ENCODE measurements at regions not wholly inside any gene's neighbourhood (a gene's known extent, or its start where the extent isn't known, plus 50 kb on each side); places are given as distances from the start of the nearest gene placed in this dataset.

GRCh38 chr10:34957531-34957930, 132.6 kb downstream of the CUL2 start:
- no peak for TF ChIP-seq GATA2 (IDR thresholded peaks at IDR 0.05; ENCODE audit: low read depth, low read length)
- no peak for TF ChIP-seq GATA3 (IDR thresholded peaks at IDR 0.05; ENCODE audit: low read depth, low read length)

DNA sequence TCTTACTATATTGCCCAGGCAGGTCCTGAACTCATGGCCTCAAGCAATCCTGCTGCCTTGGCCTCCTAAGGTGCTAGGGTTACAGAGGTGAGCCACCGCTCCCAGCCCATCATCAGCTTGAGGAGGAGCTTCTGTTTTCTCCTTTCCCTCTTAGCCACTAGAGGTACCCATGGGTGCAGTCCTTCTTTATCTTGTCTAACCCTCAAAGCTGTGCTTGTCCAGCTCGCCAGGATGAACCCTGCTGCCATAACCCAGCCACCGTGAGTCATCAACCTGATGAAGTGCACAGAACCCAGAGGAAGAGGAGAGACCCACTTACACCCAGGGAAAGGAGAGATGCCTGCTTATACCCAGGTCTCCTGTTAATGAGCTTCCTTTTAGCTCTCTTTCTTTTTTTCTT, 133.4 kb downstream of the CUL2 start:
- TF ChIP-seq GATA3 (IDR thresholded peaks at IDR 0.05; ENCODE audit: low read depth, low read length): no peak
- no peak for TF ChIP-seq GATA2 (IDR thresholded peaks at IDR 0.05; ENCODE audit: low read depth, low read length)

DNA sequence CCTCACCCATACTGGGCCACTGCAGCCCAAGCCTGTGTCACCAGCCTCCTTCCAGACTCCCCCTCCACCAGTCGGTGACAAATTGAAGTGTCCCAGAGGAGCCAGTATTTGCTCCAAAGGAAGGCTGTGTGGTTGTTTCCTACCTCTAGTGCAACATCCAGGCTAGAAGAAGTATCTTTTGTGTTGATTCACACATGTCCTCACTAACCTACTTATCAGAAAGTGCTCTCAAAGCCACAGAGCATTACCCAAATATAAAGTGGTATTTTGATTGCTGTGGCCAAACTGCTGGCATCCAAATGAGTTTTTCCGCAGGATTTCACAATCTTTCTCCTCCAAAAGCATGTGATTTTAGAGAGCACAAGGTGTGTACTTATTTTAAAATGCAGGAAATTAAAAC, 134.8 kb downstream of the CUL2 start:
- TF ChIP-seq GATA2 (IDR thresholded peaks at IDR 0.05; ENCODE audit: low read depth, low read length) (no peak), GATA3 (IDR thresholded peaks at IDR 0.05; ENCODE audit: low read depth, low read length) (no peak)

DNA sequence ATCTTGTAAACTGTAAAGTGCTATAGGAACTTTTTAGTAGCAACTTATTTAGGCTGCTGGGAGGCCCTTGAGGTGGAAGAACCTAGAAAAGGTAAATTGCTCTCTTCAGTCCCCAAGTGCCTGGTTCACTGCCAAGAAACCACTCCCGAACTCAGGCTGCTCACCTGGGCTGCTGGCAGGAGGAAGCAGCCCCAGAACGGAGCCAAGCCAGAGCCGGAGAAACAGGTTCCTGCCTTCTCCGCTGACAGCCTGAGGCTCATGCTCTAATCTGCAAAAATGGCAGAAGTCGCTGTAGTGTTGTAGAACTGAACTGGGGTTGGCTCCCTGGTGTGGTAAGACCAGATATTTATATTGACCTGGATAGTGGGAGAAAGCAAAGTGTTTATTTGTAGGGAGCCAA, 136.0 kb downstream of the CUL2 start:
- TF ChIP-seq GATA3 (IDR thresholded peaks at IDR 0.05; ENCODE audit: low read depth, low read length) (no peak), GATA2 (IDR thresholded peaks at IDR 0.05; ENCODE audit: low read depth, low read length) (no peak)

GRCh38 chr10:34941471-34942357, 126.6 kb upstream of the PARD3 start:
- TF ChIP-seq GATA2 (IDR thresholded peaks at IDR 0.05; ENCODE audit: low read depth, low read length) (no peak), GATA3 (IDR thresholded peaks at IDR 0.05; ENCODE audit: low read depth, low read length) (no peak)

- TF ChIP-seq GATA2 (IDR thresholded peaks at IDR 0.05; ENCODE audit: low read depth, low read length) (no peak), GATA3 (IDR thresholded peaks at IDR 0.05; ENCODE audit: low read depth, low read length) (no peak)
Measured at GRCh38 chr10:34940436-34940835, 125.3 kb upstream of the PARD3 start.

DNA sequence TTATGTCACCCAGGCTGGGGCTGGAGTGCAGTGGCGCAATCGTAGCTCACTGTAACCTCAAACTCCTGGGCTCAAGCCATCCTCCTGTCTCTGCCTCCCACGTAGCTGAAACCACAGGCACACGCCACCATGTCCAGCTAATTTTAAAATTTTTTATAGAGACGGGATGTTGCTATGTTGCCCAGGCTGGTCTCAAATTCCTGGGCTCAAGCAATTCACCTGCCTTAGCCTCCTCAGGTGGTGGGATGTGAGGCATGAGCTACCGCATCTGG, 123.2 kb upstream of the PARD3 start:
- no peak for TF ChIP-seq GATA2 (IDR thresholded peaks at IDR 0.05; ENCODE audit: low read depth, low read length)
- TF ChIP-seq GATA3 (IDR thresholded peaks at IDR 0.05; ENCODE audit: low read depth, low read length): no peak

DNA sequence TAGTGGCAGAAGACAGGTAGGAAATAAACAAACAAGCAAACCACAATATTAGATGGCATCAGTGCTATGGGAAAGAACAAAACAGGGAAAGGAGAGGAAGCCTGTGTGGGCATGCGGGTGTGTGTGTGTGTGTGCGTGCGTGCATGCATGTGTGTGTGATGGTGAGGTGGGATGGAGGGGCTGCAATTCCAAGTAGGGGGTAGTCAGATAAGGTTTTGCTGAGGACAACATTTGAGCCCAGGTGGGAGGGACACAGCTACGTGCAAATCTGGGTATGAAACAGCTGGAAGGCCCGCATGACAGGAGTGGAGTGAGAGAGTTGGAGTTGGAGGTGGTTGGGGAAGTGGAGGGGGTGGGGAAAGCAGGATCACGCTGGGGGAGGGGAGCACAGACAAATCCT, 121.0 kb upstream of the PARD3 start:
- no peak for TF ChIP-seq GATA2 (IDR thresholded peaks at IDR 0.05; ENCODE audit: low read depth, low read length)
- TF ChIP-seq GATA3 (IDR thresholded peaks at IDR 0.05; ENCODE audit: low read depth, low read length): no peak

- TF ChIP-seq GATA3 (IDR thresholded peaks at IDR 0.05; ENCODE audit: low read depth, low read length) (no peak), GATA2 (IDR thresholded peaks at IDR 0.05; ENCODE audit: low read depth, low read length) (no peak)
Measured at GRCh38 chr10:34933676-34934075, 118.6 kb upstream of the PARD3 start.

GRCh38 chr10:34932235-34932634, 117.1 kb upstream of the PARD3 start:
- TF ChIP-seq GATA3 (IDR thresholded peaks at IDR 0.05; ENCODE audit: low read depth, low read length) (no peak), GATA2 (IDR thresholded peaks at IDR 0.05; ENCODE audit: low read depth, low read length) (no peak)

DNA sequence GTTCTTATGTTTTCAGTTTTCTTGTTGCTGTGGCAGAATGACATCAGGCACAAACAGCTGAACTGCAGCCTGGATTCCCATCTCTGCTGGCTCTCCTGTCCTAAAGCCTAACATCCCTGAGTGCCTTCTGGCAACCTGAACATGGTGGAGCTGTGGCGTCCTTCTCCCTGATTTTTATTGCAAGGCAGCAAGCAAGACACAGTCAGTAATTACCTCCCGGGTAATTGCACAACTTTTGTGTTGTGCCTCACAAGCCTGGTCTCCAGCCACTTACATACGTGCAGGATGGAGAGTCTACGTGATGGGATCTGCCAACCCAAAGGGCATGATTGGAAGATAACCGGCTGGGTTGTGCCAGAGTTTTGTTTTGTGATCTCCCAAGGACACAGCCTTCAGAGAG, 116.1 kb upstream of the PARD3 start:
- TF ChIP-seq GATA2 (IDR thresholded peaks at IDR 0.05; ENCODE audit: low read depth, low read length): no peak
- TF ChIP-seq GATA3 (IDR thresholded peaks at IDR 0.05; ENCODE audit: low read depth, low read length): no peak

GRCh38 chr10:34922138-34922537, 107.0 kb upstream of the PARD3 start:
- TF ChIP-seq GATA2 (IDR thresholded peaks at IDR 0.05; ENCODE audit: low read depth, low read length) (no peak), GATA3 (IDR thresholded peaks at IDR 0.05; ENCODE audit: low read depth, low read length) (no peak)

GRCh38 chr10:34920578-34920977, 105.5 kb upstream of the PARD3 start:
- no peak for TF ChIP-seq GATA3 (IDR thresholded peaks at IDR 0.05; ENCODE audit: low read depth, low read length)
- no peak for TF ChIP-seq GATA2 (IDR thresholded peaks at IDR 0.05; ENCODE audit: low read depth, low read length)

GRCh38 chr10:34918776-34919315, 103.8 kb upstream of the PARD3 start:
- no peak for TF ChIP-seq GATA2 (IDR thresholded peaks at IDR 0.05; ENCODE audit: low read depth, low read length)
- no peak for TF ChIP-seq GATA3 (IDR thresholded peaks at IDR 0.05; ENCODE audit: low read depth, low read length)

GRCh38 chr10:34918060-34918775, 103.1 kb upstream of the PARD3 start:
- TF ChIP-seq GATA3 (IDR thresholded peaks at IDR 0.05; ENCODE audit: low read depth, low read length) (no peak), GATA2 (IDR thresholded peaks at IDR 0.05; ENCODE audit: low read depth, low read length) (no peak)

All from SH-SY5Y (cell line).